ENCODE measurements at regions not wholly inside any gene's neighbourhood (a gene's known extent, or its start where the extent isn't known, plus 50 kb on each side); places are given as distances from the start of the nearest gene placed in this dataset.
"Not testable (repeated sequence)": the region's sequence is repeated elsewhere in the genome, so short reads cannot be mapped to it uniquely, and the experiment has no call there.

DNA sequence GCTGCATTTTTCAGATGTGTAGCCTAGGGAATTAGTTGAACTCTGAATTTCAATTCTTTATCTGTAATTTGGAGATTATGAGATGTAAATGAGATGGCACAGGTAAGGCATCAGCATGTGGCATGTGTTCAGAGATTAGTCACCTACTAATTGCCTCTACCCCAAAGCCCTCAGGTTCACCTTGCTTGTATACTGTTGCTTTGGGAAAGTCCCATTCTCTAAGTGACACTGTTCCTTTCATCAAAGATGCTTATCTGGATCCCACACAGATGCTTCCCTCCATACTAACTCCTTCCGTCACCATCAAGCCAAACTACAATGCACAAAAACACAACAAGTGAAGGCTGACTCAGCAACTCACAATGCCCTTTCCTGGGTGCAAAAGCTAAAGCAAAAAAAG is 143.7 kb downstream of the LRATD1 start:
- no peak for DNase-seq (ENCODE audit: low read depth)
- in situ Hi-C loops (cut with HindIII; ENCODE audit: low sequenced_read_pairs), result no loop called here

DNA sequence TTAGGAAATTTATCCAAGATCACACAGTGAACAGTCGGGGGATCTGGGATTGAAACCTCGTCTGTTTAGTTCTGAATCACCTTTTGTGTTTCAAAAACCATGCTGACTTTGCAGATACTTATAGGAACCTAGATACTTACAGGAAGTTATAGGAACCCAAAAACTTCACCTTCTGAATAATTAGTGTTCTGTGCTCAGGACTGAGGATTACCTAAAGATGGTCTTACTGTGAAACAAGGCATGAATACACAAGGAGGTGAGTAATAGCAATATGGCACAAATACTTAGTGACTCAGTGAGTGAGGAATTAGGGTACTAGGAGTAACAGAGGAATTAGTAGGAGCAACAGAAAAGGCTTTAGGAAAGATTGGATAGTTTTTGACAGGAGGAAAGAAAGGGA is 145.5 kb downstream of the LRATD1 start:
- in situ Hi-C loops (cut with HindIII; ENCODE audit: low sequenced_read_pairs), result no loop called here
- H3K4me3 ChIP-seq (ENCODE audit: low read depth, low read length), result no peak overlapping the region
- DNase-seq (ENCODE audit: low read depth), result peak; percentile 16
- TF ChIP-seq, protein P1, sequence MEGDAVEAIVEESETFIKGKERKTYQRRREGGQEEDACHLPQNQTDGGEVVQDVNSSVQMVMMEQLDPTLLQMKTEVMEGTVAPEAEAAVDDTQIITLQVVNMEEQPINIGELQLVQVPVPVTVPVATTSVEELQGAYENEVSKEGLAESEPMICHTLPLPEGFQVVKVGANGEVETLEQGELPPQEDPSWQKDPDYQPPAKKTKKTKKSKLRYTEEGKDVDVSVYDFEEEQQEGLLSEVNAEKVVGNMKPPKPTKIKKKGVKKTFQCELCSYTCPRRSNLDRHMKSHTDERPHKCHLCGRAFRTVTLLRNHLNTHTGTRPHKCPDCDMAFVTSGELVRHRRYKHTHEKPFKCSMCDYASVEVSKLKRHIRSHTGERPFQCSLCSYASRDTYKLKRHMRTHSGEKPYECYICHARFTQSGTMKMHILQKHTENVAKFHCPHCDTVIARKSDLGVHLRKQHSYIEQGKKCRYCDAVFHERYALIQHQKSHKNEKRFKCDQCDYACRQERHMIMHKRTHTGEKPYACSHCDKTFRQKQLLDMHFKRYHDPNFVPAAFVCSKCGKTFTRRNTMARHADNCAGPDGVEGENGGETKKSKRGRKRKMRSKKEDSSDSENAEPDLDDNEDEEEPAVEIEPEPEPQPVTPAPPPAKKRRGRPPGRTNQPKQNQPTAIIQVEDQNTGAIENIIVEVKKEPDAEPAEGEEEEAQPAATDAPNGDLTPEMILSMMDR (IDR thresholded peaks at IDR 0.05; ENCODE audit: low read depth, low read length, missing control alignments), result no peak

More for the DNA sequence above, 143.7 kb downstream of the LRATD1 start:
- no peak overlapping the region for H3K4me3 ChIP-seq (ENCODE audit: low read depth, low read length)
- TF ChIP-seq, protein P1 (IDR thresholded peaks at IDR 0.05; ENCODE audit: low read depth, low read length, missing control alignments), result no peak

DNA sequence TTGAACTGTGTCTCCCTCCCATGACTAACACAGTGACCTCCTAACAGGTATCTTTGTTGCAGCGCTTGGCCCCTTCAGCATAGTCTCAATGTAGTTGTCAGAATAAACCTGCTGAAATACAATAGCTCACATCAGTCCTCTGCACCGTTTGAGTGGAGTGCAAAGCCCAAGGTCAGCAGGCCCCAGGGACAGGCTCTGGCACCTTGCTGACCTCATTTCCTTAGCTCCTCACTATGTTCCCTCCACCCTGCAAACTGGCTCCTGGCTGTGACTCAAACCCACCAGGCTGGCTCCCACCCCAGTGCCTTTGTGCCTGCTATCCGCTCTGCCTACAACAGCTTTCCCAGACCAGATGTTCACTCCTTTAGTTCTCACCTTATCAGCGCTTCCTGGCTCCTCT is 146.7 kb downstream of the LRATD1 start:
- TF ChIP-seq, protein P1 (IDR thresholded peaks at IDR 0.05; ENCODE audit: low read depth, low read length, missing control alignments), result no peak
- no peak for DNase-seq (ENCODE audit: low read depth)
- in situ Hi-C loops (cut with HindIII; ENCODE audit: low sequenced_read_pairs), result no loop called here
- H3K4me3 ChIP-seq (ENCODE audit: low read depth, low read length), result no peak overlapping the region

DNA sequence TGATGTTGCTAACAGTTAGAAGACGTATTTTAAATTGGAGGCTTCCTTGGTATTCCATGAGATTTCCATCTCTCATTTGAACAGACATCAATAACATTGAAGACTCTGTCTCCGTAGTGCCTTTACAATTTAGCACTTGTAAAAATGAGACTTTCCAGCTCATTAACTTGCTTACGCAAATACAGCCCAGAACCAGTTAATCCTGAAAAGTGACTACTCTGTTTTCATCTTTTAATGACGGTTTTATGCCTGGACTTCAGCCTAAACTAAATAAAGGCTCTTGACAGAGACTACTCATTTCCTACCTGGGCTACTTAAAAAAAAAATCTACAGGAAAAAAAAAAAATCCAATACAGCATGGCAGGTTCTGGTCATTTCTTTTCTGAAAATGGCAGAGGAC is 148.6 kb downstream of the LRATD1 start:
- in situ Hi-C loops (cut with HindIII; ENCODE audit: low sequenced_read_pairs), result no loop called here
- TF ChIP-seq, protein P1 (IDR thresholded peaks at IDR 0.05; ENCODE audit: low read depth, low read length, missing control alignments), result no peak

GRCh38 chr2:14788814-14789213 is 156.3 kb downstream of the LRATD1 start:
- H3K4me3 ChIP-seq (ENCODE audit: low read depth, low read length); in situ Hi-C loops (cut with HindIII; ENCODE audit: low sequenced_read_pairs); DNase-seq (ENCODE audit: low read depth): not testable (repeated sequence)

More for the DNA sequence above, 148.6 kb downstream of the LRATD1 start:
- DNase-seq (ENCODE audit: low read depth), result no peak
- H3K4me3 ChIP-seq (ENCODE audit: low read depth, low read length), result no peak overlapping the region

GRCh38 chr2:14790041-14790640 is 157.6 kb downstream of the LRATD1 start:
- in situ Hi-C loops (cut with HindIII; ENCODE audit: low sequenced_read_pairs), result no loop called here
- DNase-seq (ENCODE audit: low read depth), result no peak
- TF ChIP-seq, protein P1 (IDR thresholded peaks at IDR 0.05; ENCODE audit: low read depth, low read length, missing control alignments), result no peak
- H3K4me3 ChIP-seq (ENCODE audit: low read depth, low read length), result no peak overlapping the region

DNA sequence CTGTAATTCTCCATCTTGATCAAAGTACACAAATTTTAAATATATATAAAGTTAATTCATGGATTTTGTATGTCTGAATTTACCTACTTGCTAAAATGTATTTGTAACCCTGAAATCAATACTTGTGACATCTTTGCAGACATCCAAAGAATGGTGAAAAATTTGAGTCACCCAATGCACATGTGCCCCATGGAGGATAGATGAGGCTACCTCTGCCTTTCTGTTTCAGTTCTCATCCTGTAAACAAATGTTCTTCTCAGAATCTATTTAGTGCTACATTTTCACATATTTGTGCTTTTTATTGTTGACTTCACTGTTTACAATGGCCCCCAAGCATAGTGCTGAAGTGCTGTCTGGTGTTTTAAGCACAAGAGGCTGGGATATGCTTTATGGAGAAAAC is 171.5 kb downstream of the LRATD1 start:
- DNase-seq (ENCODE audit: low read depth), result no peak
- no peak overlapping the region for H3K4me3 ChIP-seq (ENCODE audit: low read depth, low read length)
- in situ Hi-C loops (cut with HindIII; ENCODE audit: low sequenced_read_pairs), result no loop called here
- TF ChIP-seq, protein P1 (IDR thresholded peaks at IDR 0.05; ENCODE audit: low read depth, low read length, missing control alignments), result no peak

Measured in astrocyte of the cerebellum (primary cell).